HG03521 (cell line): ENCODE measurements at regions not wholly inside any gene's neighbourhood (a gene's known extent, or its start where the extent isn't known, plus 50 kb on each side); places are given as distances from the start of the nearest gene placed in this dataset.

Experiments used
- ATAC-seq: cut with Tn5 transposase; IDR thresholded peaks from one replicate; pipeline ENCODE4 v1.9.1; 2021; ENCODE audit warnings: mild to moderate bottlenecking, moderate library complexity; ENCODE audit not compliant: unreplicated experiment

- no peak for ATAC-seq
Measured at GRCh38 chr1:101664726-101665125, 332.0 kb downstream of the OLFM3 start.

DNA sequence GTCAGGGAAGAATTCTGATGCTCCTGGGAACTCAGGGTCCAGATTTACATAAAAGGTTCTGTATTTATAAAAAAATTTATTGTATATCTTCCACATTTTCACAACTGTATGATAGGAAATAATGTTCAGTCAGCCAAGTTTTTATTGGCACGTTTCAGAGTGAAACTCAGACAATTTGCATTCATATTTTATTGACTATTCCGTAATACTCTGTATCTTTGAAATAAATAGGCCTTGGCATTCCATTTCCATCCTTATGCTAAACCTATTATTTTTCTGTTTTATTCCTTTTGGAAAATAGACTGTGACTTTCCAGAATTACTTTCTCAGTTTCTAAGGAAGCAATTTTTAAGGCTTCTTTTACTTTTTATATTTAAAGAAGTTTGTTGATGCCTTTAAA, 329.0 kb downstream of the OLFM3 start:
- no peak for ATAC-seq

DNA sequence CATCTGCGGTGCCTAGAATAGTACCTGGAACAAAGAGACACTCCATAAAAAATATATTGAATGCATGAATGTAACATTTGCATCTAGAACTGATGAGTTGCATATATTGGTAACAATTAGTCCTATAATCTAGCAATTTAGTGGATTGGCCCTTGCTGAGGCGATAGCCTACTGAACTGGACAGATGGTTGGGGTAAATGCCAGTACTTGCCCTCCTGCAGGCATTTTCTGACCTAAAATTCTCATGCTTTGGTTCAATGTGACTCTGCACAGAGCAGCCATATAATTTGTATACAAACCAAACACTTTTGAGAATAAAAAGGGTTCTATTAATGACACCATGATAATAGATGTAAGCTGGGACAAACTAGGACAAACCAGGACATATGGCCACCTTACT, 313.6 kb downstream of the OLFM3 start:
- no peak for ATAC-seq

DNA sequence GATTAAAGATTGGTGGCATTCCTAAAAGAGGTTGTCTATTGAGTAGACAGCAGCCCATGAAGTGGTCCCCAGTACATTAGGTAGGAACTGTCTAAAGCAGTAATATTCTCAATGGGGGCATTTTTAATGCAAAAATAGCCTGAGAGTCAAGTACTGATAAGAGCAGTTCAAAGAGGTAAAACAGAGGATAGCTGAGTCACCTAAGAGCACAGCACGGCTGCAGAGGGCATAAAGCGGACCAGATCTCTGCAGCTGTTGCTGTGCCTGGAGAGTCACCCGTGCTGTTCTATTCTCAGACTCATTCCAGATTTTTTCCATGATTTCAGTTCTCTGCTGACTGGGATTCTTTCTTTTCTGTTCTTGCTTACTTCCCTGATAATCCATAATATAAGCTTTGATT, 313.2 kb downstream of the OLFM3 start:
- no peak for ATAC-seq

DNA sequence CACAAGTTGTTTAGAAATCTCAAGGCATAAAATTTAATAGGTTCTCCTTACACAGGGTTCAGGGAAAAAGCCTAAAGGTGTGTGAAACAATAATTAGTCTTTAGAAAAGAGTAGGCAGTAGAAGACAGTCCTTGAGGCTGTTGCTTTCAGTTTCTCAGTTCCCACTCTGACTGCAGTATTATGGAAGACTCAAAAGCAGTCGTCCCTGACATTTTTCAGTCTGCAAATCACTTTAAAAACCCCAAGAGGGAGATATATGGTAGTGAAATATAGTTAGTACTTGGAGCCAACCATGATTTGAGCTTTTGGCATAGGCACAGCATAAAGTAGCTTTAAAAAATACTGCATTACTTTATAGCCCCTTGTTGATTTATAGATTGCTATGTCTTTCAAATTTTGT, 299.7 kb downstream of the OLFM3 start:
- no peak for ATAC-seq

DNA sequence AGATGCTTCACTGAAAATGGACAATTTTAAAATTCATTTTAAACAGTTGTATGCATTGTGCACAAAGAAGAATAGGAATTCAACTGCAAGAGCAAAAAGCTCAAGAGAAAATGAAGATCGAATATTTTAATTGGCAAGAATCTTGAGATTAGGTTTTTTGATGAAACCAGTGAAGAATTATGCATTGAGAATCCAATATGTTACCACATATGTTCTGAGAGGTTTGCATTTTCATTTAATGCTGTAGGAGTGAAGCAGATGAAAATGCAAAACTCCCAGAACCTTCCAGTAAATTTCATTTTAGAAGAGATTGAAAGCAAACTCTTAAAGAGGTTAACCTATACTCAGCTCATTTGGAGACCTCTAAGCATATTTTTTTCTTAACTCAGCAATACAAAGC, 298.0 kb downstream of the OLFM3 start:
- ATAC-seq = no peak

DNA sequence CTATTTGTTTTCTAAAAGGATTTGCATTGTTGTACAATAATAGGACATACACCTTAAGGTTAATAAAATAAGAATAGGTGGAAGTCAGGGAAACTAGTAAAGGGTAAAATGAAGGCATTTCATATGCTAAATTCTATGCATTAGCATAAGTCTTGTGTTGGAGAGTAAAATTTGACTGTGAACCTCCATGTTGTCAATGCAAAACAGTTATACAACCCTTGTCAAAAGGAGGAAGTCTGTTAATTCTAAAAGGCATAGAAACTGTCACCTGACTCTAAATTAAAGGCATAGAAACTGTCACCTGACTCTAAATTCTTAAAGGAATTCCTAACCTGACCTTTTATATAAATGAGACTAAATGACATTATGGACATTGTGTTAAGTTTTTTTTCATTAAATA, 291.8 kb downstream of the OLFM3 start:
- no peak for ATAC-seq

DNA sequence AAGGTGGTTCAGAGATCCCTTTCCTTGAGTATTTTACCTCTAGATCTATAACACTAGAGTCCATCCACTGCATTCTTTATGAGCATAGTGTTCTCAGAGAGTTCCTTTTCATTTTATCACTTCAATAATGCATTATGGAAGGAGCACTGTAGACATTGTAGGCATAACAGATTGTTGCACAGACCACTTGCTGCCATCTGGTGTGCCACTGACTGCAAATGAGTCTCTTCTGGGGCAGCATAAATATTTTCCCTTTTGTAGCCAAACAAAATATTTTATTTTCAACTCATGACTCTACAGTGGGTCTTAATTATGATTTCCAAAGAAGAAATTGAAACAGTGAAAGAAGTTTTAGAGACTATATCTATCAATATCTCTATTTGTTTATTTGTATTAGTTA, 290.4 kb downstream of the OLFM3 start:
- no peak for ATAC-seq

- no peak for ATAC-seq
Measured at GRCh38 chr1:101709721-101710120, 287.0 kb downstream of the OLFM3 start.

- no peak for ATAC-seq
Measured at GRCh38 chr1:101713760-101714159, 283.0 kb downstream of the OLFM3 start.

- no peak for ATAC-seq
Measured at GRCh38 chr1:101723415-101723814, 273.3 kb downstream of the OLFM3 start.

GRCh38 chr1:101728029-101728428, 268.7 kb downstream of the OLFM3 start:
- peak; percentile 59 for ATAC-seq

DNA sequence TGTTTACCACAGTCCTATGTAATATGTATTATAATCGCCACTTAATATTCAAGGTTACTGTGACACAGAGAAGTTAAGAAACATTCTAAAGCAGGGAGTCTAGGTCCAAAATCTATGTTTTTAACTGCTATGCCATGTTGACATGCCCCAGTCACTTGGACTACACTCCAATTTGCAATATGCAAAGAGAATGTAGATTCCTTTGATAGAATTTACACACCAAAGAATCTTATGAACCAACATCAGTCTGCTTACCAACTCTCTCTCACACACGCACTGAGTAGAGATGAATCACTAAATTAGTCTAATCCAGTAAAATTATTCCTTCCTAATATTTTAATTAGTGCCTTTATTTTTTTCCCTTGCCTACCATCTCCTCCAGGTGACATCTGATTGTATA, 266.2 kb downstream of the OLFM3 start:
- ATAC-seq = no peak

- ATAC-seq = no peak
Measured at GRCh38 chr1:101732261-101732660, 264.5 kb downstream of the OLFM3 start.

GRCh38 chr1:101733340-101733739, 263.4 kb downstream of the OLFM3 start:
- no peak for ATAC-seq

- ATAC-seq = no peak
Measured at GRCh38 chr1:101738475-101738874, 258.3 kb downstream of the OLFM3 start.

GRCh38 chr1:101739146-101739545, 257.6 kb downstream of the OLFM3 start:
- ATAC-seq = no peak

- no peak for ATAC-seq
Measured at GRCh38 chr1:101739826-101740330, 256.8 kb downstream of the OLFM3 start.

- no peak for ATAC-seq
Measured at GRCh38 chr1:101741910-101742309, 254.8 kb downstream of the OLFM3 start.

GRCh38 chr1:101742509-101742908, 254.2 kb downstream of the OLFM3 start:
- no peak for ATAC-seq

GRCh38 chr1:101745551-101746270, 251.0 kb downstream of the OLFM3 start:
- ATAC-seq = no peak

GRCh38 chr1:101748077-101748476, 248.6 kb downstream of the OLFM3 start:
- no peak for ATAC-seq
